Colonic mucosa (tissue), 4 donors: ENCODE measurements at regions not wholly inside any gene's neighbourhood (a gene's known extent, or its start where the extent isn't known, plus 50 kb on each side); places are given as distances from the start of the nearest gene placed in this dataset.

Experiments used
- DNase-seq: peaks from one replicate; pipeline ENCODE4 v3.0.0-alpha.2; 2020
- H3K27ac ChIP-seq: fragments of 200-600 bp; one replicate; pipeline ENCODE4 v1.8.0; 2021
- H3K27me3 ChIP-seq: fragments of 200-600 bp; one replicate; pipeline ENCODE4 v1.8.0; 2021
- H3K36me3 ChIP-seq: fragments of 200-600 bp; one replicate; pipeline ENCODE4 v1.8.0; 2021
- H3K4me1 ChIP-seq: fragments of 200-600 bp; one replicate; pipeline ENCODE4 v1.8.0; 2021; ENCODE audit warnings: mild to moderate bottlenecking
- H3K4me3 ChIP-seq: fragments of 200-600 bp; one replicate; pipeline ENCODE4 v1.8.0; 2021
- H3K9ac ChIP-seq, 2 donors: one replicate each; pipeline ENCODE4 v1.7.0; 2013; ENCODE audit warnings: control low read depth in 2 of 2, low read depth in 2 of 2, low read length in 2 of 2
- H3K9me3 ChIP-seq: fragments of 200-600 bp; one replicate; pipeline ENCODE4 v1.8.0; 2021
- CTCF ChIP-seq: fragments of 200-600 bp; IDR thresholded peaks from one replicate; pipeline ENCODE4 v1.8.0; 2022; ENCODE audit warnings: antibody characterized with exemption, mild to moderate bottlenecking
- intact Hi-C: fragments of 100-400 bp; cut with DNase I; formaldehyde crosslinking; loops from one replicate; pipeline ENCODE4 v1.14.1; 2022
- donor health status: healthy.
- donor health status: DM: no; HTN: no; CAD: no.
- donor health status: DM: no; HTN: no; CAD: no.

GRCh38 chr11:115817844-115818468 lies 313.7 kb upstream of the CADM1 start:
- Histone ChIP-seq H3K4me3 (no peak overlapping the region), H3K27me3 (no peaks in the 10 kb centered on the region), H3K27ac (no peak overlapping the region), H3K9ac (no peak overlapping the region), H3K9me3 (no peaks in the 10 kb centered on the region), H3K4me1 (no peaks in the 10 kb centered on the region), H3K36me3 (no peaks in the 10 kb centered on the region)
- DNase-seq: no peak
- TF ChIP-seq CTCF: no peak
- intact Hi-C loops: no loop called here

- DNase-seq: no peak
- Histone ChIP-seq H3K4me3 (no peak overlapping the region), H3K9ac (no peak overlapping the region), H3K27ac (no peak overlapping the region), H3K36me3 (no peaks in the 10 kb centered on the region), H3K9me3 (no peaks in the 10 kb centered on the region), H3K4me1 (no peaks in the 10 kb centered on the region), H3K27me3 (no peaks in the 10 kb centered on the region)
- intact Hi-C loops: no loop called here
- TF ChIP-seq CTCF: no peak
These were observed 304.2 kb upstream of the CADM1 start for GRCh38 chr11:115808351-115808940.

GRCh38 chr11:115806056-115806455 lies 301.8 kb upstream of the CADM1 start:
- no peak for DNase-seq
- H3K36me3 ChIP-seq: no peaks in the 10 kb centered on the region
- intact Hi-C loops: no loop called here
- H3K4me1 ChIP-seq: no peaks in the 10 kb centered on the region
- H3K4me3 ChIP-seq: no peak overlapping the region
- no peaks in the 10 kb centered on the region for H3K9me3 ChIP-seq
- no peak for TF ChIP-seq CTCF
- H3K27me3 ChIP-seq: no peaks in the 10 kb centered on the region
- no peak overlapping the region for H3K27ac ChIP-seq
- H3K9ac ChIP-seq: no peak overlapping the region

- Histone ChIP-seq H3K27ac (no peak overlapping the region), H3K9ac (no peak overlapping the region), H3K9me3 (no peaks in the 10 kb centered on the region), H3K27me3 (no peaks in the 10 kb centered on the region), H3K36me3 (no peaks in the 10 kb centered on the region), H3K4me3 (no peak overlapping the region), H3K4me1 (no peaks in the 10 kb centered on the region)
- intact Hi-C loops: no loop called here
- TF ChIP-seq CTCF: no peak
- no peak for DNase-seq
These were observed 299.0 kb upstream of the CADM1 start for GRCh38 chr11:115803073-115803740.

GRCh38 chr11:115802641-115803040 lies 298.4 kb upstream of the CADM1 start:
- no peak overlapping the region for H3K9ac ChIP-seq
- H3K36me3 ChIP-seq: no peaks in the 10 kb centered on the region
- no peak overlapping the region for H3K27ac ChIP-seq
- DNase-seq: no peak
- no peaks in the 10 kb centered on the region for H3K27me3 ChIP-seq
- no peaks in the 10 kb centered on the region for H3K4me1 ChIP-seq
- H3K4me3 ChIP-seq: no peak overlapping the region
- intact Hi-C loops: no loop called here
- H3K9me3 ChIP-seq: no peaks in the 10 kb centered on the region
- no peak for TF ChIP-seq CTCF
